Breast epithelium (tissue), 3 donors: ENCODE measurements at regions not wholly inside any gene's neighbourhood (a gene's known extent, or its start where the extent isn't known, plus 50 kb on each side); places are given as distances from the start of the nearest gene placed in this dataset.

Experiments
- POLR2A ChIP-seq: fragments of 450-650 bp; IDR thresholded peaks from one replicate; pipeline ENCODE4 v1.6.1; 2016; ENCODE audit warnings: antibody characterized with exemption, mild to moderate bottlenecking, moderate library complexity
- TF ChIP-seq, protein P1 (sequence below), 3 donors: fragments of 450-650 bp; IDR thresholded peaks; one replicate each; pipeline ENCODE4 v1.5.1; 2016 to 2017; ENCODE audit warnings: antibody characterized with exemption in 3 of 3, mild to moderate bottlenecking in 3 of 3, moderate library complexity in 3 of 3

DNA sequence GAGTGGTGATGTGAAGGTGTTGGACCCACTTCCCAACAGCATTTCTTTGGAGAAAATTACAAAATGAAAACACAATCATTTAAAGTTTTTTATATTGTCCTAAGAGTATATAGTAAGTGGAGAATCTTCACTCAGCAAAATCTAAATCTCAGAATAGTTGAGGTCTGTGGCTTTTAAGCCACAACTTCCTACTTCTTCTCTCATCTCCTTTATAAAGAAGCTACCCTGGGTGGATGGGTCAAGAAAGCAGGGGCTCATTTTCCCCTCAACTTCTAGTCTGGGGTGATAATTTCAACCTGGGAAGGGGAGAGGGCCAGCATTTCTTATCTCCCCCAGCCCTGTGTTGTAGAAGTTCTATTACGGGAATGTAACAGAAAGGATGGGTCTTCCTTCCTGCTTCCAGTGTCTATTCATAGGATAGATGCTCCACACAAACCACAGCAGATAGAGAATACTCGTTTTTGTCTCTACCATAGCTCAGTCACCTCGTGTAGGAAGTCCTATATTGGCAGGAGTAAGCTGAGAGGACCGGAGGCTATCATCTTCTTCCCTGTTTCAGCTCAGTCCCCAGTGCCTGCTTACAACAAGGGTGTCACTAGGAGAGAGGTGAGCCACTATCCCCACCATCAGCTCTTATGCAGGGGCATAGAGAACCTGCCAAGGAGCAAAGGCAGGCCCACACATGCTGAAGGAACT lies 341.5 kb downstream of the CASP12 start:
- TF ChIP-seq, protein P1, sequence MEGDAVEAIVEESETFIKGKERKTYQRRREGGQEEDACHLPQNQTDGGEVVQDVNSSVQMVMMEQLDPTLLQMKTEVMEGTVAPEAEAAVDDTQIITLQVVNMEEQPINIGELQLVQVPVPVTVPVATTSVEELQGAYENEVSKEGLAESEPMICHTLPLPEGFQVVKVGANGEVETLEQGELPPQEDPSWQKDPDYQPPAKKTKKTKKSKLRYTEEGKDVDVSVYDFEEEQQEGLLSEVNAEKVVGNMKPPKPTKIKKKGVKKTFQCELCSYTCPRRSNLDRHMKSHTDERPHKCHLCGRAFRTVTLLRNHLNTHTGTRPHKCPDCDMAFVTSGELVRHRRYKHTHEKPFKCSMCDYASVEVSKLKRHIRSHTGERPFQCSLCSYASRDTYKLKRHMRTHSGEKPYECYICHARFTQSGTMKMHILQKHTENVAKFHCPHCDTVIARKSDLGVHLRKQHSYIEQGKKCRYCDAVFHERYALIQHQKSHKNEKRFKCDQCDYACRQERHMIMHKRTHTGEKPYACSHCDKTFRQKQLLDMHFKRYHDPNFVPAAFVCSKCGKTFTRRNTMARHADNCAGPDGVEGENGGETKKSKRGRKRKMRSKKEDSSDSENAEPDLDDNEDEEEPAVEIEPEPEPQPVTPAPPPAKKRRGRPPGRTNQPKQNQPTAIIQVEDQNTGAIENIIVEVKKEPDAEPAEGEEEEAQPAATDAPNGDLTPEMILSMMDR (IDR thresholded peaks at IDR 0.05): no peak
- no peak for TF ChIP-seq POLR2A
